Testis (tissue), 2 donors: ENCODE measurements at regions not wholly inside any gene's neighbourhood (a gene's known extent, or its start where the extent isn't known, plus 50 kb on each side); places are given as distances from the start of the nearest gene placed in this dataset.
"Not testable (repeated sequence)": the region's sequence is repeated elsewhere in the genome, so short reads cannot be mapped to it uniquely, and the experiment has no call there.

Source experiments
- DNase-seq: peaks from one replicate; pipeline ENCODE4 v3.0.0-alpha.2; 2019
- H3K27ac ChIP-seq, 2 donors: fragments of 200-600 bp; sonication (generic); one replicate each; pipeline ENCODE4 v1.5.1; 2019
- H3K27me3 ChIP-seq: fragments of 200-600 bp; sonication (generic); one replicate; pipeline ENCODE4 v1.5.1; 2019
- H3K36me3 ChIP-seq: fragments of 200-600 bp; sonication (generic); one replicate; pipeline ENCODE4 v1.5.1; 2017; ENCODE audit warnings: low read depth; ENCODE audit errors: missing control alignments
- H3K4me1 ChIP-seq: fragments of 200-600 bp; sonication (generic); one replicate; pipeline ENCODE4 v1.5.1; 2019
- H3K4me3 ChIP-seq, 2 donors: fragments of 200-600 bp; sonication (generic); one replicate each; pipeline ENCODE4 v1.5.1; 2017 to 2019
- H3K9me3 ChIP-seq: fragments of 200-600 bp; sonication (generic); one replicate; pipeline ENCODE4 v1.5.1; 2017
- POLR2A ChIP-seq: fragments of 450-650 bp; IDR thresholded peaks from one replicate; pipeline ENCODE4 v1.6.1; 2017; ENCODE audit warnings: antibody characterized with exemption, mild to moderate bottlenecking, moderate library complexity
- WGBS, 2 donors: methylation state at CpG; one replicate each; pipeline ENCODE4 v1.1.5; 2018; 5-methylcytosine and 5-hydroxymethylcytosine counted together
- intact Hi-C: fragments of 100-400 bp; cut with DNase I; formaldehyde crosslinking; loops from one replicate; pipeline ENCODE4 v1.15.1; 2023; ENCODE audit warnings: low total_unique reads
- TF ChIP-seq, protein P1 (sequence below), 3 experiments: fragments of 450-650 bp in 2 of 3; fragments of 200-600 bp in 1 of 3; sonication (generic) in 1 of 3; IDR thresholded peaks; one replicate each; pipeline ENCODE4 v1.5.1; 2016 to 2019; ENCODE audit warnings: antibody characterized with exemption in 3 of 3, mild to moderate bottlenecking in 2 of 3, moderate library complexity in 1 of 3

DNA sequence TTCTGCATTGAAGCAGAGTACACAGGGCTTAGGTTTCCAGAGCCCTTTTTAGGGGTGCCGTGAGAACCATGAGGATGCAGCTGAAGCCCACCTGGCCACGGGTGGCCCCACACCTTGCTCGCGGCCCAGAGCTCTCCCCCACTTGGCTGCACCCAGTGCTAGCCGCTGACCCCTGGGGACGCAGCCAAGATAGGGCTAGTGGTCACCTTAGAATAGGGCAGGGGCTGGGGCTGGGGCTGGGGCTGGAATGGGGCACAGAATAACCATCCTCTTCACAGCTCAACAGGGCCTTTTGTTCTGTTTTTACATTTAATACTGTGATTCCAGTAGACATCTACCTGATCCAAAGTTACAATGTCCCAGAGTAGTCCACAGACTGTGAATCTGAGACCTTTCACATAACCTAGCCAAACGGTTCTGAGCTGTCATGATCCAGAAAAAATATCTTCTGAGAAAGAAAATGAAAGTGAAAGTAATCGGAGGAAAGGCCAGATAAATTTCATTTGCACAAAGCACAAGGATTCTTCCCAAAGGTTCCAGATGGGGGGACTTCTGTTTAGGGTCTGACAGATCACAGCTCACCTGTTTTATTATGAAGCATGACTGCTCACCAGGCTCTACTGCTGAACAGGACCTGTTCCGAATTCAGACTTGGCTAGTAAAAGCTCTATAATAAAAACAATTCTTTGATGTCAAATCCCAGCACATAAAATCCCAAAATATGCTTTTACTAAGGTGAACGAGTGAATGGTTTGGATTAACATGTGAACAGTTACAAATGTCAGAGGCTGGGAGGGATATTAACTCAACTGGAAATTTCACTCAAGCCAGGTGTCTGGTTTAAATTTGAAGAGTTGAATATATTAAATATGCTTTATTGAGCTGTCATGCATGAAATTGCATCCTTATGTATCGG, 401.9 kb downstream of the THBS2 start:
- 70 to 72% methylated on average over 11 of the region's 11 CpGs for WGBS, 2 donors
- peaks cover 18% of the 10 kb centered on the region for H3K4me1 ChIP-seq
- no peak for DNase-seq
- H3K4me3 ChIP-seq = no peak overlapping the region
- intact Hi-C loops = no loop called here
- TF ChIP-seq, protein P1, sequence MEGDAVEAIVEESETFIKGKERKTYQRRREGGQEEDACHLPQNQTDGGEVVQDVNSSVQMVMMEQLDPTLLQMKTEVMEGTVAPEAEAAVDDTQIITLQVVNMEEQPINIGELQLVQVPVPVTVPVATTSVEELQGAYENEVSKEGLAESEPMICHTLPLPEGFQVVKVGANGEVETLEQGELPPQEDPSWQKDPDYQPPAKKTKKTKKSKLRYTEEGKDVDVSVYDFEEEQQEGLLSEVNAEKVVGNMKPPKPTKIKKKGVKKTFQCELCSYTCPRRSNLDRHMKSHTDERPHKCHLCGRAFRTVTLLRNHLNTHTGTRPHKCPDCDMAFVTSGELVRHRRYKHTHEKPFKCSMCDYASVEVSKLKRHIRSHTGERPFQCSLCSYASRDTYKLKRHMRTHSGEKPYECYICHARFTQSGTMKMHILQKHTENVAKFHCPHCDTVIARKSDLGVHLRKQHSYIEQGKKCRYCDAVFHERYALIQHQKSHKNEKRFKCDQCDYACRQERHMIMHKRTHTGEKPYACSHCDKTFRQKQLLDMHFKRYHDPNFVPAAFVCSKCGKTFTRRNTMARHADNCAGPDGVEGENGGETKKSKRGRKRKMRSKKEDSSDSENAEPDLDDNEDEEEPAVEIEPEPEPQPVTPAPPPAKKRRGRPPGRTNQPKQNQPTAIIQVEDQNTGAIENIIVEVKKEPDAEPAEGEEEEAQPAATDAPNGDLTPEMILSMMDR (IDR thresholded peaks at IDR 0.05) = no peak
- no peak for TF ChIP-seq POLR2A
- H3K27ac ChIP-seq = peak overlapping the region; percentile 31 to 63
- no peaks in the 10 kb centered on the region for H3K27me3 ChIP-seq
- H3K36me3 ChIP-seq = no peaks in the 10 kb centered on the region
- no peaks in the 10 kb centered on the region for H3K9me3 ChIP-seq

DNA sequence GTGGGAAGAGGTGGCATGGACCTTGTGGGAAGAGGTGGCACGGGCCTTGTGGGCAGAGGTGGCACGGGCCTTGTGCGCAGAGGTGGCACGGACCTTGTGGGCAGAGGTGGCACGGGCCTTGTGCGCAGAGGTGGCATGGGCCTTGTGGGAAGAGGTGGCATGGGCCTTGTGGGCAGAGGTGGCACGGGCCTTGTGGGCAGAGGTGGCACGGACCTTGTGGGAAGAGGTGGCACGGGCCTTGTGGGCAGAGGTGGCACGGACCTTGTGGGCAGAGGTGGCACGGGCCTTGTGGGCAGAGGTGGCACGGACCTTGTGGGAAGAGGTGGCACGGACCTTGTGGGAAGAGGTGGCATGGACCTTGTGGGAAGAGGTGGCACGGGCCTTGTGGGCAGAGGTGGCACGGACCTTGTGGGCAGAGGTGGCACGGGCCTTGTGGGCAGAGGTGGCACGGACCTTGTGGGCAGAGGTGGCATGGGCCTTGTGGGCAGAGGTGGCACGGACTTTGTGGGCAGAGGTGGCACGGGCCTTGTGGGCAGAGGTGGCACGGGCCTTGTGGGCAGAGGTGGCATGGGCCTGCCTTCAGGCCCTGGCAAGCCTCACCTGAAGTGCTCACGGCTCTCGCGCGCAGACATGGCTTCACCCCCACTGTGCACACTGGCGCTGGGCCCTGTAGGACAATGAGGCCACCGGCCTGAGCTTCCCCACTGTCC, 403.5 kb downstream of the THBS2 start:
- H3K36me3 ChIP-seq, H3K4me3 ChIP-seq, H3K27me3 ChIP-seq, H3K9me3 ChIP-seq, DNase-seq, intact Hi-C loops, H3K27ac ChIP-seq: not testable (repeated sequence)
- H3K4me1 ChIP-seq = peaks cover 18% of the 10 kb centered on the region
- WGBS, 2 donors = 86 to 91% methylated on average over 11 to 26 of the region's 26 CpGs

DNA sequence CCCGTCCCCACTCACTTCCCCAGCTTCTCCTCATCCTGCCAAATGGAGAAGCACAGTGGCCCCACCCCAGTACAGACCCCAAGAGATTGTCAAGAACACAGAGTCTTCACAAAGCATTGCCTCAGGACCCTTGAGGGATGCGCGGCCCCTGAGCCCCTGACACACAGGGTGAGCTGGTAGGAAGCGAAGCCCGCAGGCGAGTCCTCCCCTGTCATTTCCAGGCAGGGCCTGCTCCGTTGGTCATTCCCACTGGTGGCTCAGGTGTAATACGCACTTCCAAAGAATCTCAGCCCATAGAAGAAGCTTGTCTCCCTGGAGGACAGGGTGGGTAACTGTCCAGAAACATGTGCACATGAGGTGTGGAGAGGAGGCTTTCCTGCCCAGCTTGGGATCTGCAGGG, 404.2 kb downstream of the THBS2 start:
- Histone ChIP-seq H3K9me3 (no peaks in the 10 kb centered on the region), H3K36me3 (no peaks in the 10 kb centered on the region), H3K4me3 (no peak overlapping the region), H3K4me1 (peaks cover 18% of the 10 kb centered on the region), H3K27ac (no peak overlapping the region), H3K27me3 (no peaks in the 10 kb centered on the region)
- WGBS, 2 donors = 96 to 100% methylated on average over 4 to 8 of the region's 8 CpGs
- intact Hi-C loops = no loop called here
- no peak for DNase-seq
- TF ChIP-seq, protein P1 (IDR thresholded peaks at IDR 0.05) = no peak
- TF ChIP-seq POLR2A = no peak

DNA sequence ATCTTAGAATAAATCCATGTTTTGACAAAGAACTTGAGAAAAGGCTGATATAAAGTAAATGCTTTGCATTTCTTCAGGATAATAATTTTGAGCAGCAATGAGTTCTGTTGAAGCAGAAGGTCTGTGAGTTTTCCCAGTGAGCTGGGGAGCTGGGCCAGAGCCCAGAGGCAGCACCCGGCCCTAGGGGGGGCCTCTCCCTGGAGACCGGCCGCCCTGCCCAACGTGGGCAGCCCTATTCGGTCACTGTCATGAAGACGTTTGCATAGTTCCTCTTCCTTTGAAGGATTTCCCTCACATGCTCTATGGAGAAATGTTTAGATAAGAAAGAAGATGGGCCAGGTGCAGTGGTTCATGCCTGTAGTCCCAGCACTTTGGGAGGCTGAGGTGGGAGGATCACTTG, 404.8 kb downstream of the THBS2 start:
- H3K4me1 ChIP-seq = peaks cover 18% of the 10 kb centered on the region
- TF ChIP-seq POLR2A = no peak
- TF ChIP-seq, protein P1 (IDR thresholded peaks at IDR 0.05) = no peak
- no peak overlapping the region for H3K27ac ChIP-seq
- WGBS, 2 donors = 45 to 56% methylated on average over 6 of the region's 6 CpGs
- H3K9me3 ChIP-seq = no peaks in the 10 kb centered on the region
- intact Hi-C loops = no loop called here
- H3K27me3 ChIP-seq = no peaks in the 10 kb centered on the region
- DNase-seq = no peak
- H3K36me3 ChIP-seq = no peaks in the 10 kb centered on the region
- H3K4me3 ChIP-seq = no peak overlapping the region

DNA sequence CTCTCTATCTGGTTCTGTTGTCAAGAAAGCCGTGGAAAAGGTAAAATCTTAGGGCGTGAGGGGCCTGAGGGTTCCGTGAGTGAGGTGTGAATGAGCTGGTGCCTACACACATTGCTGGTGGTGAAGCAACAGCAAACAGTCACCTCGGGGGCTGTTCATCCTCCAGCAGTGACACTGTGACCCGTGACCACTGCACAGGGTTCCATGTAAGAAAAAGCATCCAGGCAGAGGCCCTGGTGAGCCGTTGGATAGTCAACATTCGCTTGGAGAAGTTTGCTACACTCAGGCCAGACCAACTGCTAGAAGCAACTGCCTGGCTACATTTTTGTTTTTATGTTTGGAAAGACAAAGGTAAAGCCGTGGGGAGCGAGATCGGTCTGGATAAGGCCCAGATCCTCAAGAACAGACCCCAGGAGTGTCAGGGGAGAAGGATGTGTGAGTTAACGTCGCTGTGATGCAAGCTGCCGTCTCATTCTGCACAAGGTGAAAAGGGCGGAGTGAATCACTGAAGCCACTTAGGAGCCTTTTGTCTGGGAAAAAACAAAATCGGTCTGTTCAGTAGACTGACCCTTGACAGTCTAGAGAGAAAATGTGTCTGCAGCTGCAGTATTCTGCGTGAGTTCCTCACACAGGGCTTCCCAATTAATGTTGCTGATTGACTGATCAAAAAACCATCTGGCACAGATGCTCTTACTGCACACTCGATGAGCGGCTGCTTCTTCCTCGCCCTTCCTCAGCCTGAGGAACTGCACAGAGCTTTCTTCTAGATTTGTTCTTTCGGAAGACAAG, 404.0 kb downstream of the SMOC2 start:
- Histone ChIP-seq H3K4me3 (no peak overlapping the region), H3K4me1 (peaks cover 10% of the 10 kb centered on the region), H3K36me3 (no peaks in the 10 kb centered on the region), H3K27ac (no peak overlapping the region), H3K9me3 (no peaks in the 10 kb centered on the region), H3K27me3 (no peaks in the 10 kb centered on the region)
- DNase-seq = no peak
- TF ChIP-seq POLR2A = no peak
- intact Hi-C loops = no loop called here
- WGBS, 2 donors = 83 to 88% methylated on average over 20 of the region's 20 CpGs

DNA sequence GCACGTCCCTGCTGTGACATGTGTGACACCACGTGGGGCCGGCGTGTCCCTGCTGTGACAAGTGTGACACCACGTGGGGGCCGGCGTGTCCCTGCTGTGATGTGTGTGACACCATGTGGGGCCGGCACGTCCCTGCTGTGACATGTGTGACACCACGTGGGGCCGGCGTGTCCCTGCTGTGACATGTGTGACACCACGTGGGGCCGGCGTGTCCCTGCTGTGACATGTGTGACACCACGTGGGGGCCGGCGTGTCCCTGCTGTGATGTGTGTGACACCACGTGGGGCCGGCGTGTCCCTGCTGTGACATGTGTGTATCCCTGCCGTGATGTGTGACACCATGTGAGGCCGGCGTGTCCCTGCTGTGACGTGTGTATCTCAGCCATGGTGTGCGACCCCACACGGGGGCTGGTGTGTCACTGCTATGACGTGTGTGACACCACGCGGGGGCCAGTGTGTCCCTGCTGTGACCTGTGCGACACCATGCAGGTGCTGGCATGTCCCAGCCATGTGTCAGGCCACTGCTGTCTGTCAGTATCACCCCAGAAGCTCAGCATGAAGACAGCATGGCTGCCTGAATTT, 401.7 kb downstream of the SMOC2 start:
- 90 to 97% methylated on average over 13 to 27 of the region's 31 CpGs for WGBS, 2 donors
- H3K36me3 ChIP-seq, H3K27ac ChIP-seq, H3K27me3 ChIP-seq, H3K4me3 ChIP-seq, H3K9me3 ChIP-seq, intact Hi-C loops, DNase-seq, H3K4me1 ChIP-seq: not testable (repeated sequence)
